Neural cell (in vitro differentiated cells): ENCODE measurements at regions not wholly inside any gene's neighbourhood (a gene's known extent, or its start where the extent isn't known, plus 50 kb on each side); places are given as distances from the start of the nearest gene placed in this dataset.

ENCODE experiments used
- H2AFZ ChIP-seq: fragments of 200-600, 300-800 bp; sonication (generic), shearing (Covaris generic); 2 replicates; pipeline ENCODE4 v1.6.0; 2014; ENCODE audit warnings: low read depth, mild to moderate bottlenecking, antibody characterized with exemption, low read length, moderate library complexity
- H3F3A ChIP-seq: fragments of 200-600 bp; shearing (Covaris generic); 2 replicates; pipeline ENCODE4 v1.6.1; 2016; ENCODE audit warnings: mild to moderate bottlenecking, moderate library complexity, mixed read lengths, antibody characterized with exemption, low read length; ENCODE audit not compliant: insufficient read depth, poor library complexity, severe bottlenecking
- H3K27ac ChIP-seq: fragments of 200-600, 300-800 bp; sonication (generic), shearing (Covaris generic); 2 replicates; pipeline ENCODE4 v1.5.1; 2014; ENCODE audit warnings: mild to moderate bottlenecking, low read length, moderate library complexity
- H3K27me3 ChIP-seq: fragments of 300-800, 200-600 bp; sonication (generic), shearing (Covaris generic); 2 replicates; pipeline ENCODE4 v1.6.0; 2014; ENCODE audit warnings: mild to moderate bottlenecking, low read depth, low read length, moderate library complexity; ENCODE audit not compliant: insufficient read depth
- H3K36me3 ChIP-seq: fragments of 300-800, 200-600 bp; sonication (generic), shearing (Covaris generic); 2 replicates; pipeline ENCODE4 v1.5.1; 2014; ENCODE audit warnings: mild to moderate bottlenecking, antibody characterized with exemption, low read length, moderate library complexity; ENCODE audit not compliant: insufficient read depth
- H3K4me2 ChIP-seq: fragments of 300-800, 200-600 bp; sonication (generic), shearing (Covaris generic); 2 replicates; pipeline ENCODE4 v1.6.0; 2014; ENCODE audit warnings: mild to moderate bottlenecking, low read length
- H3K4me3 ChIP-seq: fragments of 300-800, 200-600 bp; sonication (generic), shearing (Covaris generic); 2 replicates; pipeline ENCODE4 v1.5.1; 2014; ENCODE audit warnings: mild to moderate bottlenecking, low read length, moderate library complexity
- H3K79me2 ChIP-seq: fragments of 200-600 bp; shearing (Covaris generic); replicated peaks from 2 replicates; pipeline ENCODE4 v1.6.0; 2014; ENCODE audit warnings: mild to moderate bottlenecking, low read length, moderate library complexity; ENCODE audit not compliant: insufficient read depth
- H3K9ac ChIP-seq: fragments of 300-800, 200-600 bp; sonication (generic), shearing (Covaris generic); 2 replicates; pipeline ENCODE4 v1.6.1; 2016; ENCODE audit warnings: mild to moderate bottlenecking, low read length, mixed read lengths
- H3K9me2 ChIP-seq: fragments of 200-600 bp; shearing (Covaris generic); 2 replicates; pipeline ENCODE4 v1.6.1; 2016; ENCODE audit warnings: mild to moderate bottlenecking, low read length, mixed read lengths; ENCODE audit not compliant: insufficient read depth
- H3K9me3 ChIP-seq: fragments of 200-600, 300-800 bp; sonication (generic), shearing (Covaris generic); 2 replicates; pipeline ENCODE4 v1.6.1; 2016; ENCODE audit warnings: mild to moderate bottlenecking, mixed run types, low read length, moderate library complexity, mixed read lengths
- H4K20me1 ChIP-seq: fragments of 200-600 bp; shearing (Covaris generic); 2 replicates; pipeline ENCODE4 v1.6.1; 2016; ENCODE audit warnings: mild to moderate bottlenecking, mixed run types; ENCODE audit not compliant: insufficient read depth
- CTCF ChIP-seq: fragments of 450-650 bp; IDR thresholded peaks from 2 replicates; pipeline ENCODE4 v1.5.1; 2014; ENCODE audit warnings: antibody characterized with exemption, mild to moderate bottlenecking, moderate library complexity; ENCODE audit not compliant: poor library complexity, severe bottlenecking
- EP300 ChIP-seq: fragments of 450-650 bp; conservative IDR thresholded peaks from 2 replicates; pipeline ENCODE4 v1.6.1; 2014; ENCODE audit warnings: antibody characterized with exemption, mild to moderate bottlenecking, moderate library complexity; ENCODE audit not compliant: poor library complexity, severe bottlenecking
- EZH2 ChIP-seq: fragments of 200-600, 300-800 bp; shearing (Covaris generic), sonication (generic); IDR thresholded peaks from 2 replicates; pipeline ENCODE4 v1.6.1; 2014; ENCODE audit warnings: antibody characterized with exemption, low read length, borderline replicate concordance, mild to moderate bottlenecking; ENCODE audit not compliant: insufficient read depth, poor library complexity, severe bottlenecking
- MXI1 ChIP-seq: fragments of 450-650 bp; conservative IDR thresholded peaks from 2 replicates; pipeline ENCODE4 v1.6.1; 2014; ENCODE audit warnings: antibody characterized with exemption, mild to moderate bottlenecking; ENCODE audit not compliant: poor library complexity, severe bottlenecking
- POLR2AphosphoS5 ChIP-seq: IDR thresholded peaks from 2 replicates; pipeline ENCODE4 v1.6.1; 2012
- RAD21 ChIP-seq: fragments of 450-650 bp; conservative IDR thresholded peaks from 2 replicates; pipeline ENCODE4 v1.6.1; 2014; ENCODE audit warnings: antibody characterized with exemption, mild to moderate bottlenecking, moderate library complexity
- REST ChIP-seq: IDR thresholded peaks from 2 replicates; pipeline ENCODE4 v1.6.1; 2012; ENCODE audit warnings: borderline replicate concordance
- SMC3 ChIP-seq: fragments of 450-650 bp; conservative IDR thresholded peaks from 2 replicates; pipeline ENCODE4 v1.6.1; 2014; ENCODE audit warnings: antibody characterized with exemption, mild to moderate bottlenecking, moderate library complexity; ENCODE audit not compliant: poor library complexity
- TAF1 ChIP-seq: IDR thresholded peaks from 2 replicates; pipeline ENCODE4 v1.6.1; 2012; ENCODE audit warnings: low read depth

- Histone ChIP-seq H3K9me3 (no peaks in the 10 kb centered on the region), H4K20me1 (no peaks in the 10 kb centered on the region), H2AFZ (no peak overlapping the region), H3F3A (peaks cover 4% of the 10 kb centered on the region), H3K4me3 (no peak overlapping the region), H3K27me3 (no peaks in the 10 kb centered on the region), H3K36me3 (no peaks in the 10 kb centered on the region), H3K9ac (no peak overlapping the region), H3K9me2 (no peaks in the 10 kb centered on the region), H3K27ac (no peak overlapping the region), H3K79me2 (no peaks in the 10 kb centered on the region), H3K4me2 (no peak overlapping the region)
- no peak for TF ChIP-seq MXI1
- TF ChIP-seq EP300, result no peak
- TF ChIP-seq EZH2, result no peak
Observed at GRCh38 chr2:125070726-125071505, 1045.8 kb downstream of the CNTNAP5 start.

GRCh38 chr2:125073440-125073839 is 1048.4 kb downstream of the CNTNAP5 start:
- Histone ChIP-seq H3K9me2 (no peaks in the 10 kb centered on the region), H4K20me1 (no peaks in the 10 kb centered on the region), H2AFZ (no peak overlapping the region), H3K9ac (no peak overlapping the region), H3K27me3 (no peaks in the 10 kb centered on the region), H3K27ac (no peak overlapping the region), H3K9me3 (no peaks in the 10 kb centered on the region), H3K79me2 (no peaks in the 10 kb centered on the region), H3K4me2 (no peak overlapping the region), H3K4me3 (no peak overlapping the region), H3K36me3 (no peaks in the 10 kb centered on the region), H3F3A (peaks cover 4% of the 10 kb centered on the region)
- TF ChIP-seq MXI1 (no peak), REST (no peak), POLR2AphosphoS5 (no peak), EZH2 (no peak), CTCF (no peak), TAF1 (no peak), EP300 (no peak), RAD21 (no peak), SMC3 (no peak)

- Histone ChIP-seq H3K27ac (no peak overlapping the region), H4K20me1 (no peaks in the 10 kb centered on the region), H3K9me2 (no peaks in the 10 kb centered on the region), H2AFZ (no peak overlapping the region), H3K4me3 (no peak overlapping the region), H3K9ac (no peak overlapping the region), H3K4me2 (no peak overlapping the region), H3K36me3 (no peaks in the 10 kb centered on the region), H3K79me2 (no peaks in the 10 kb centered on the region), H3F3A (no peaks in the 10 kb centered on the region), H3K9me3 (no peaks in the 10 kb centered on the region), H3K27me3 (no peaks in the 10 kb centered on the region)
- TF ChIP-seq RAD21, result no peak
- TF ChIP-seq POLR2AphosphoS5, result no peak
Observed at GRCh38 chr2:125085904-125086303, 1060.8 kb downstream of the CNTNAP5 start.
